HG02623 (cell line): ENCODE measurements at regions not wholly inside any gene's neighbourhood (a gene's known extent, or its start where the extent isn't known, plus 50 kb on each side); places are given as distances from the start of the nearest gene placed in this dataset.

Experiments used
- ATAC-seq: cut with Tn5 transposase; IDR thresholded peaks from one replicate; pipeline ENCODE4 v1.9.1; 2021; ENCODE audit warnings: moderate library complexity; ENCODE audit not compliant: unreplicated experiment

GRCh38 chr2:19846567-19846966 lies 55.2 kb downstream of the TTC32 start:
- no peak for ATAC-seq

GRCh38 chr2:19846030-19846429 lies 55.8 kb downstream of the TTC32 start:
- ATAC-seq = no peak

GRCh38 chr2:19845323-19845920 lies 56.4 kb downstream of the TTC32 start:
- ATAC-seq = no peak

- ATAC-seq = no peak
Observed at GRCh38 chr2:19844750-19845149, 57.0 kb downstream of the TTC32 start.

- no peak for ATAC-seq
Observed at GRCh38 chr2:19843992-19844515, 57.7 kb downstream of the TTC32 start.

- ATAC-seq = no peak
Observed at GRCh38 chr2:19841918-19842693, 59.7 kb downstream of the TTC32 start.

- no peak for ATAC-seq
Observed at GRCh38 chr2:19839438-19839837, 62.3 kb downstream of the TTC32 start.

GRCh38 chr2:19838616-19839015 lies 63.2 kb downstream of the TTC32 start:
- ATAC-seq = no peak

- no peak for ATAC-seq
Observed at GRCh38 chr2:19837235-19837766, 64.5 kb downstream of the TTC32 start.

GRCh38 chr2:19835781-19836281 lies 66.0 kb downstream of the TTC32 start:
- ATAC-seq = no peak

GRCh38 chr2:19833978-19834377 lies 67.8 kb downstream of the TTC32 start:
- ATAC-seq = no peak

GRCh38 chr2:19829672-19830071 lies 72.1 kb downstream of the TTC32 start:
- ATAC-seq = no peak

GRCh38 chr2:19826874-19827273 lies 74.9 kb downstream of the TTC32 start:
- no peak for ATAC-seq

- ATAC-seq = no peak
Observed at GRCh38 chr2:19823507-19823906, 78.3 kb downstream of the TTC32 start.

GRCh38 chr2:19819097-19820065 lies 82.4 kb downstream of the TTC32 start:
- ATAC-seq = no peak

GRCh38 chr2:19818543-19818942 lies 83.2 kb downstream of the TTC32 start:
- ATAC-seq = no peak

GRCh38 chr2:19818039-19818438 lies 83.7 kb downstream of the TTC32 start:
- ATAC-seq = no peak

- ATAC-seq = no peak
Observed at GRCh38 chr2:19815746-19816145, 86.0 kb downstream of the TTC32 start.

- ATAC-seq = no peak
Observed at GRCh38 chr2:19812166-19812565, 89.6 kb downstream of the TTC32 start.

- no peak for ATAC-seq
Observed at GRCh38 chr2:19811186-19811585, 90.6 kb downstream of the TTC32 start.

- ATAC-seq = no peak
Observed at GRCh38 chr2:19810637-19811036, 91.1 kb downstream of the TTC32 start.
